ENCODE measurements at regions not wholly inside any gene's neighbourhood (a gene's known extent, or its start where the extent isn't known, plus 50 kb on each side); places are given as distances from the start of the nearest gene placed in this dataset.

GRCh38 chr9:103757062-103757461 lies 337.0 kb upstream of the SMC2 start:
- Histone ChIP-seq H3K9me2 (ENCODE audit: insufficient read depth) (no peaks in the 10 kb centered on the region), H3K4me1 (ENCODE audit: insufficient read depth) (no peaks in the 10 kb centered on the region), H3K4me2 (no peak overlapping the region), H3K27me3 (ENCODE audit: insufficient read depth) (no peaks in the 10 kb centered on the region), H3K79me2 (replicated peaks; ENCODE audit: insufficient read depth) (no peaks in the 10 kb centered on the region), H2AFZ (no peak overlapping the region), H3K27ac (ENCODE audit: low read depth) (no peak overlapping the region), H3F3A (replicated peaks; ENCODE audit: low read depth) (no peaks in the 10 kb centered on the region), H3K36me3 (ENCODE audit: insufficient read depth) (no peaks in the 10 kb centered on the region; the same call in 1 of the 2 replicates), H3K4me3 (no peak overlapping the region), H4K20me1 (replicated peaks; ENCODE audit: insufficient read depth) (no peaks in the 10 kb centered on the region)
- ATAC-seq (no peak), DNase-seq (ENCODE audit: low spot score) (no peak)
- Mint-ChIP-seq H3K4me3 (no peak overlapping the region), H3K27ac (no peak overlapping the region), H3K36me3 (ENCODE audit: low read depth) (peaks cover 21% of the 10 kb centered on the region), H3K4me1 (no peaks in the 10 kb centered on the region), H3K9me3 (peaks cover 84% of the 10 kb centered on the region), H3K27me3 (ENCODE audit: insufficient read depth, low read depth, poor library complexity) (peaks cover 1% of the 10 kb centered on the region)
- TF ChIP-seq EZH2 (IDR thresholded peaks at IDR 0.05; ENCODE audit: low read depth, unreplicated experiment) (no peak), CTCF (conservative IDR thresholded peaks at IDR 0.05; ENCODE audit: low read depth in 2 of 2) (no peak), NANOG (IDR thresholded peaks at IDR 0.05; ENCODE audit: borderline replicate concordance) (no peak), JUNB (IDR thresholded peaks at IDR 0.05; ENCODE audit: unreplicated experiment) (no peak), ZNF462 (CRISPR knock-in tag; IDR thresholded peaks at IDR 0.05) (no peak), REST (IDR thresholded peaks at IDR 0.05; ENCODE audit: unreplicated experiment) (no peak), ZNF331 (CRISPR knock-in tag; IDR thresholded peaks at IDR 0.05; ENCODE audit: low read depth) (no peak), EZH2phosphoT487 (IDR thresholded peaks at IDR 0.05; ENCODE audit: unreplicated experiment) (no peak), ZNF114 (CRISPR knock-in tag; IDR thresholded peaks at IDR 0.05) (no peak), CREB1 (CRISPR knock-in tag; IDR thresholded peaks at IDR 0.05; ENCODE audit: low read depth) (no peak), POLR2AphosphoS5 (IDR thresholded peaks at IDR 0.05; ENCODE audit: low read depth) (no peak), STAT1 (IDR thresholded peaks at IDR 0.05; ENCODE audit: unreplicated experiment) (no peak)
- TF ChIP-seq, protein P1, sequence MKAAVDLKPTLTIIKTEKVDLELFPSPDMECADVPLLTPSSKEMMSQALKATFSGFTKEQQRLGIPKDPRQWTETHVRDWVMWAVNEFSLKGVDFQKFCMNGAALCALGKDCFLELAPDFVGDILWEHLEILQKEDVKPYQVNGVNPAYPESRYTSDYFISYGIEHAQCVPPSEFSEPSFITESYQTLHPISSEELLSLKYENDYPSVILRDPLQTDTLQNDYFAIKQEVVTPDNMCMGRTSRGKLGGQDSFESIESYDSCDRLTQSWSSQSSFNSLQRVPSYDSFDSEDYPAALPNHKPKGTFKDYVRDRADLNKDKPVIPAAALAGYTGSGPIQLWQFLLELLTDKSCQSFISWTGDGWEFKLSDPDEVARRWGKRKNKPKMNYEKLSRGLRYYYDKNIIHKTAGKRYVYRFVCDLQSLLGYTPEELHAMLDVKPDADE (IDR thresholded peaks at IDR 0.05), result no peak
